DND-41 (cell line): ENCODE measurements at regions not wholly inside any gene's neighbourhood (a gene's known extent, or its start where the extent isn't known, plus 50 kb on each side); places are given as distances from the start of the nearest gene placed in this dataset.

Experiments
- CTCF ChIP-seq: IDR thresholded peaks from 2 replicates; pipeline ENCODE4 v1.5.1; 2012; ENCODE audit warnings: borderline replicate concordance, low read length, moderate library complexity, mild to moderate bottlenecking; ENCODE audit not compliant: poor library complexity, severe bottlenecking; ENCODE audit errors: extremely low read depth
- EZH2 ChIP-seq: IDR thresholded peaks from 3 replicates; pipeline ENCODE4 v1.6.1; 2012; ENCODE audit warnings: borderline replicate concordance, low read depth, mild to moderate bottlenecking, moderate library complexity, low read length, inconsistent platforms; ENCODE audit not compliant: severe bottlenecking

DNA sequence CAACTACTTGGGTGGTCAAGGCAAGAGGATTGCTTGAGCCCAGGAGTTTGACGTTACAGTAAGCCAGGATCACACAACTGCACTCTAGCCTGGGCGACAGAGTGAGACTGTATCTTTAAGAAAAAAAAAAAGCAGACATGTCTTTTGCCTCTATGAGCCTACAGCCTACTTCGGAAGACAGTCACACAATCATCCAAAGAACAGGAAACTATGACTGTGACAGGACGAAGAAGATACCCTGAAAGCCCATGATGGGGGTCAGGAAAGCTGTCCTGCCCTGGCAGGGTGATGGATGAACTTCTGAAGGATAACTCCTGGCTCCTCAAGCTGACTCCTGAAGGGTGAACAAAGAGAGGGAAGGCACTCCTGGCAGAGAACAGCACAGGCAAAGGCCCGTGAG is 251.7 kb upstream of the SIX2 start:
- TF ChIP-seq CTCF, result no peak
- TF ChIP-seq EZH2, result no peak
